ENCODE measurements at regions not wholly inside any gene's neighbourhood (a gene's known extent, or its start where the extent isn't known, plus 50 kb on each side); places are given as distances from the start of the nearest gene placed in this dataset.

DNA sequence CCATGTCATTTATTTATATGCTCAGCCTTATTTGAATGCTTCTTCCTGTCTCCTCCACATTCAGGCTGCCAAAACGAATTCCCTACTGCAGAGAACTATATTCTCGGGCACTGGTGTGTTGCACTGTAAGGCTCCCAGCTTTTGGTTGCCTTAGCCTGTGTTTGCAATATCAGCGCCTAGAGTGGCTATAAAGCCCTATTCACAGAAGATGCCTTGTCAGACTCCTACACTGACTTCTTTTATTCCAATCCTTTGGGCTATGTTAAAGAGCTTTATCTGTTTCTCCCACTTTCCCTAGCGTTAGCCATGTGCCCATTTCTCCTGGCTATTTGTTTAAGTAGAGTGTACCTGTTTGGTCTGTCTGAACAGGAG, 62.4 kb upstream of the EHBP1 start:
- no peak for TF ChIP-seq POLR2AphosphoS5 (IDR thresholded peaks at IDR 0.05; ENCODE audit: borderline replicate concordance, low read depth, low read length)
- no peak for TF ChIP-seq EZH2 (IDR thresholded peaks at IDR 0.05)
- TF ChIP-seq FOXP2 (optimal IDR thresholded peaks at IDR 0.05; ENCODE audit: control extremely low read depth, extremely low read length, insufficient read depth) = no peak

All from SK-N-MC (cell line).